OCI-LY1 (cell line): ENCODE measurements at regions not wholly inside any gene's neighbourhood (a gene's known extent, or its start where the extent isn't known, plus 50 kb on each side); places are given as distances from the start of the nearest gene placed in this dataset.

Source experiments
- H2AFZ ChIP-seq: fragments of 200-600 bp; sonication (generic), shearing (Covaris generic); 2 replicates; pipeline ENCODE4 v1.6.0; 2014; ENCODE audit warnings: antibody characterized with exemption, mild to moderate bottlenecking, low read length
- H3F3A ChIP-seq: fragments of 200-600 bp; sonication (generic), shearing (Covaris generic); 2 replicates; pipeline ENCODE4 v1.6.0; 2014; ENCODE audit warnings: mild to moderate bottlenecking, antibody characterized with exemption, low read length, moderate library complexity; ENCODE audit not compliant: insufficient read depth
- H3K27ac ChIP-seq: fragments of 200-600 bp; sonication (generic); 2 replicates; pipeline ENCODE4 v1.5.1; 2014; ENCODE audit warnings: low read length, mixed run types, mild to moderate bottlenecking, low read depth; ENCODE audit not compliant: poor library complexity, severe bottlenecking
- H3K27me3 ChIP-seq: fragments of 200-600 bp; sonication (generic); 2 replicates; pipeline ENCODE4 v1.6.0; 2014; ENCODE audit warnings: antibody characterized with exemption, mild to moderate bottlenecking, low read length, moderate library complexity; ENCODE audit not compliant: insufficient read depth
- H3K36me3 ChIP-seq: fragments of 200-600 bp; sonication (generic); 2 replicates; pipeline ENCODE4 v1.6.1; 2014; ENCODE audit warnings: mild to moderate bottlenecking, antibody characterized with exemption, low read length, moderate library complexity, mixed read lengths; ENCODE audit not compliant: insufficient read depth
- H3K4me1 ChIP-seq: fragments of 200-600 bp; sonication (generic); 2 replicates; pipeline ENCODE4 v1.5.1; 2014; ENCODE audit warnings: mild to moderate bottlenecking, low read length, moderate library complexity; ENCODE audit not compliant: insufficient read depth, severe bottlenecking
- H3K4me2 ChIP-seq: fragments of 200-600 bp; sonication (generic), shearing (Covaris generic); 2 replicates; pipeline ENCODE4 v1.6.1; 2014; ENCODE audit warnings: low read length
- H3K4me3 ChIP-seq: fragments of 200-600 bp; sonication (generic); 2 replicates; pipeline ENCODE4 v1.5.1; 2014; ENCODE audit warnings: low read length, low read depth, mild to moderate bottlenecking, mixed read lengths; ENCODE audit not compliant: poor library complexity, severe bottlenecking
- H3K79me2 ChIP-seq: fragments of 200-600 bp; shearing (Covaris generic); 2 replicates; pipeline ENCODE4 v1.6.1; 2016; ENCODE audit warnings: mixed run types, low read length, mixed read lengths; ENCODE audit not compliant: insufficient read depth
- H3K9ac ChIP-seq: fragments of 200-600 bp; sonication (generic), shearing (Covaris generic); 2 replicates; pipeline ENCODE4 v1.6.1; 2014; ENCODE audit warnings: mild to moderate bottlenecking, low read length, mixed read lengths
- H3K9me2 ChIP-seq: fragments of 200-600 bp; sonication (generic), shearing (Covaris generic); 2 replicates; pipeline ENCODE4 v1.6.1; 2014; ENCODE audit warnings: low read depth, mild to moderate bottlenecking, low read length, mixed read lengths
- H3K9me3 ChIP-seq: fragments of 200-600 bp; shearing (Covaris generic); 2 replicates; pipeline ENCODE4 v1.6.1; 2014; ENCODE audit warnings: low read length, mixed read lengths
- H4K20me1 ChIP-seq: fragments of 200-600 bp; sonication (generic), shearing (Covaris generic); 2 replicates; pipeline ENCODE4 v1.6.0; 2016; ENCODE audit warnings: mild to moderate bottlenecking, low read length; ENCODE audit not compliant: insufficient read depth
- EZH2 ChIP-seq: fragments of 200-600 bp; sonication (generic), shearing (Covaris generic); IDR thresholded peaks from 2 replicates; pipeline ENCODE4 v1.8.0; 2017; ENCODE audit warnings: borderline replicate concordance, mixed run types, mild to moderate bottlenecking, antibody characterized with exemption, low read length, moderate library complexity, mixed read lengths
- TF ChIP-seq, protein P1 (sequence below): fragments of 200-600 bp; sonication (generic), shearing (Covaris generic); IDR thresholded peaks from 2 replicates; pipeline ENCODE4 v1.5.1; 2017; ENCODE audit warnings: mild to moderate bottlenecking, antibody characterized with exemption, low read length, moderate library complexity, mixed read lengths

DNA sequence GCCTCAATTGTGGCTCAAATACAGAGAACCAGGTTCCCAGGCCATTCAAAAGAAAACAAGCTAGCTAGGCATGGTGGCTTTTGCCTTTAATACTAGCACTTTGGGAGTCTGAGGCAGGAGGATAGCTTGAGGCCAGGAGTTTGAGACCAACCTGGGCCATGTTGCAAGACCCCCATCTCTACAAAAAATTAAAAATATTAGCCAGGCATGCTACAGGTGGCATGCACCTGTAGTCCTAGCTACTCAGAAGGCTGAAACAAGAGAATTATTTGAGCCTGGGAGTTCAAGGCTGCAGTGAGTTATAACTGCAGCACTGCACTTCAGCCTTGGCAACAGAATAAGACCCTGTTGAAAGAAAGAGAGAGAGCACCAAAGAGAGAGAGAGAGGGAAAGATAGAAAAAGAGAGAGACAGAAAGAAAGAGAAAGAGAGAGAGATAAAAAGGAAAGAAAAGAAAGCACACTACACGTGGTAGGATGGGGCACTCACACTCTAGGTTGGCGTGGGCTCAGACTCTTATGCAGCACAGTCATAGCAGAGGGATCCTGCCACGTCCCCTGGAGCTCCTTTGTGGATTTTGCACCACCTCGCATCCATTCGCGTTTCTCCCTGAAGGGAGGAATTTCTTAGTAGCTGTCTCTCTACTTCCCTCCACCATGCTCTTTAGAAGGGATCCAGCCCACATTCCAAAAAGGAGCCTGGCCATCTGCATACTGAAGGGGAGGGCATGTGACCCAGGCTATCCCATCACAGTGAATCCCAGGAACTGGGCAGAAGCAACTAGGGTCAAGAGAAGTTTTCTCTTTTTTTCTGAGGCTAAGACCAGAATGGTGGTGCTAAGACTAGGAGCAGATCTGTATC, 789.9 kb downstream of the UQCRFS1 start:
- no peaks in the 10 kb centered on the region for H3F3A ChIP-seq
- H3K27me3 ChIP-seq = no peaks in the 10 kb centered on the region

DNA sequence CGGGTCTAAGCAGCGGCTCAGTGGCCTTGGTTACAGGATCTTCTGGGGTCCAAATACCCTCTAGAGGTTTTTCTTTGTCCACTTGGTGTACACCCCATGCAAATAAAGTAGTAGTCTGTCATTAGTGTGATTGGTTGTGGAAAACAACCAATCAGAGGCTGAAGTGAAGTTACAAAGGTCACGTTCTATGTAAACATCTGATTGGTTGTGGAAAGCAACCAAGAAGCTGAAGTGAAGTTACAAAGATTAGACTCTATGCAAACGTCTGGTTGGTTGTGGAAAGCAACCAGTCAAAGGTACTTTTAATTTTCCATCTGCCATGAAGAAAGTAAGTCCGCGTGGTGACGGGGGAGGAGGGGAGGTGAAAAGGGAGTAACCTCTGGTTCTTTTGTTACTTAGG, 790.9 kb downstream of the UQCRFS1 start:
- no peaks in the 10 kb centered on the region for H3K9me2 ChIP-seq
- no peak overlapping the region for H2AFZ ChIP-seq
- TF ChIP-seq EZH2 = no peak
- TF ChIP-seq, protein P1, sequence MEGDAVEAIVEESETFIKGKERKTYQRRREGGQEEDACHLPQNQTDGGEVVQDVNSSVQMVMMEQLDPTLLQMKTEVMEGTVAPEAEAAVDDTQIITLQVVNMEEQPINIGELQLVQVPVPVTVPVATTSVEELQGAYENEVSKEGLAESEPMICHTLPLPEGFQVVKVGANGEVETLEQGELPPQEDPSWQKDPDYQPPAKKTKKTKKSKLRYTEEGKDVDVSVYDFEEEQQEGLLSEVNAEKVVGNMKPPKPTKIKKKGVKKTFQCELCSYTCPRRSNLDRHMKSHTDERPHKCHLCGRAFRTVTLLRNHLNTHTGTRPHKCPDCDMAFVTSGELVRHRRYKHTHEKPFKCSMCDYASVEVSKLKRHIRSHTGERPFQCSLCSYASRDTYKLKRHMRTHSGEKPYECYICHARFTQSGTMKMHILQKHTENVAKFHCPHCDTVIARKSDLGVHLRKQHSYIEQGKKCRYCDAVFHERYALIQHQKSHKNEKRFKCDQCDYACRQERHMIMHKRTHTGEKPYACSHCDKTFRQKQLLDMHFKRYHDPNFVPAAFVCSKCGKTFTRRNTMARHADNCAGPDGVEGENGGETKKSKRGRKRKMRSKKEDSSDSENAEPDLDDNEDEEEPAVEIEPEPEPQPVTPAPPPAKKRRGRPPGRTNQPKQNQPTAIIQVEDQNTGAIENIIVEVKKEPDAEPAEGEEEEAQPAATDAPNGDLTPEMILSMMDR = no peak
- H3K36me3 ChIP-seq = no peaks in the 10 kb centered on the region; the same call in 1 of the 2 replicates
- no peaks in the 10 kb centered on the region for H3F3A ChIP-seq
- no peaks in the 10 kb centered on the region for H4K20me1 ChIP-seq
- peak overlapping the region; percentile 87 for H3K27ac ChIP-seq
- H3K27me3 ChIP-seq = no peaks in the 10 kb centered on the region
- peak overlapping the region; percentile 53 for H3K4me3 ChIP-seq
- H3K9me3 ChIP-seq = no peaks in the 10 kb centered on the region
- H3K79me2 ChIP-seq = no peaks in the 10 kb centered on the region
- peaks cover 66% of the 10 kb centered on the region for H3K4me1 ChIP-seq
- peak overlapping the region; percentile 74 for H3K4me2 ChIP-seq
- H3K9ac ChIP-seq = peak overlapping the region; percentile 74

More for the DNA sequence above, 789.9 kb downstream of the UQCRFS1 start:
- Histone ChIP-seq H3K9me3 (no peaks in the 10 kb centered on the region), H3K9ac (peak overlapping the region; percentile 57), H3K4me2 (peak overlapping the region; percentile 74), H3K9me2 (no peaks in the 10 kb centered on the region), H3K27ac (peak overlapping the region; percentile 87), H3K4me1 (peaks cover 76% of the 10 kb centered on the region), H3K79me2 (no peaks in the 10 kb centered on the region), H3K4me3 (peak overlapping the region; percentile 53), H3K36me3 (no peaks in the 10 kb centered on the region; the same call in 1 of the 2 replicates), H4K20me1 (no peaks in the 10 kb centered on the region), H2AFZ (no peak overlapping the region)
- TF ChIP-seq, protein P1 = no peak
- no peak for TF ChIP-seq EZH2

DNA sequence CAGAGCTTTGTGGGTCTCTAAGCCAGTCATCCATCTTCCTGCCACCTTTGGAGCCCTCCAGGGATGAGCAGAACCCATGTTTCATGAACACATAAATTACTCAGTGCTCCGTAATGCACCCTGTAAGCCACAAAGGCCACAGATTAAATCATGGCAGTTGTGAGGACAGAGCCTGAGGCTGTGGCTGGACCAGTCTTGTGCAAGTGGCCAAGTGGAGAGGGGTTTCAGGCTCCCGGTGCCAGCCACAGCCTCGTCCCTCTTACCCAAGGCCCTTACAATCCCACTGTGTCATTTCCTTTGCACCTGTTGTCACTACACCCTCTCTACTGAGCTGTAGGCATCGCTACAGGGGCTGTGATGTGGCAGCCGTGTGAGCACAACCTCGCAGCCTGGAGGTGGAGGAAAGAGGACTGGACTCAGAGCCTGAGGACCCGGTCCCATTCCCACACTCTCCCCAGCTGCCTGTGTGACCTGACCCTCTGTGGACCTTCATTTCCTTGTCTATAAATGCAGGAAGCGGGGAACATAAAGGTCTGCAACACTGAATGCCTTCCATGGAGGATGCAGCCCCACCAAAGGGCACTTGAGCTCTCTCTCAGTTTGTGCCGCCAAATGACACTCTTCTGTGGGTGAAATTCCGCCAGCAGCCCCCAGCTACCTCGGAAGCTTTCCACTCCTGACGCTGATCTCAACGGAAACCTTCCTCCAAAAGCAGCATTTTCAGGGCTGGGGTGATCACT, 792.0 kb downstream of the UQCRFS1 start:
- Histone ChIP-seq H3K4me2 (peak overlapping the region; percentile 74), H3K27me3 (no peaks in the 10 kb centered on the region), H3K36me3 (no peaks in the 10 kb centered on the region; the same call in 1 of the 2 replicates), H3K9me2 (no peaks in the 10 kb centered on the region), H3K9ac (peak overlapping the region; percentile 74), H3K4me1 (peaks cover 56% of the 10 kb centered on the region), H3K9me3 (no peaks in the 10 kb centered on the region), H3K27ac (peak overlapping the region; percentile 87), H2AFZ (no peak overlapping the region), H3K79me2 (no peaks in the 10 kb centered on the region), H3K4me3 (peak overlapping the region; percentile 53), H4K20me1 (no peaks in the 10 kb centered on the region), H3F3A (no peaks in the 10 kb centered on the region)
- TF ChIP-seq, protein P1 = no peak
